ENCODE measurements at regions not wholly inside any gene's neighbourhood (a gene's known extent, or its start where the extent isn't known, plus 50 kb on each side); places are given as distances from the start of the nearest gene placed in this dataset.
"Not testable (repeated sequence)": the region's sequence is repeated elsewhere in the genome, so short reads cannot be mapped to it uniquely, and the experiment has no call there.

DNA sequence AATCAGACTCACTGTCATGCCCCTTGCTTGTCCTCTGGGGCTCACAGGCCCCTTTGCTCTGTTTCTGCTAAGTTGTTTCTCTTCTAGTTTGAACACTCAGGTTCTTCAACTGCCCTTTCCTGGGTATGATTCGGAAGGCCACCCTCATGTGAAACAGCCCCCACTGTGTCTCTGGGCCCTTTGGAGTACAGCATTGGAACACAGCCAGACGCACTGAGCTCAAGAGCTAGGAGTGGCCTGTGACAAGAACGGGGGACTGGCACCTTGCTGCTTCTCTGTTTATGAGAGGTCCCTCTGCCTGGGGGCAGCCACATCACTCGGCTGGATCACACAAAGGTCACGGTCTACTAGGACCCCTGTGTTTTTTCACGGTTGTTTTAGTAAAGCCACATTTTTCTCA, 114.4 kb upstream of the ZC3H12A start:
- Histone ChIP-seq H3K27me3 (replicated peaks) (no peaks in the 10 kb centered on the region), H3K36me3 (replicated peaks) (no peaks in the 10 kb centered on the region), H3K4me3 (ENCODE audit: low read depth, low read length) (no peak overlapping the region), H3K27ac (no peak overlapping the region)
- in situ Hi-C loops (cut with HindIII; ENCODE audit: low pct_ligation_motif_present, low sequenced_read_pairs), result no loop called here
- no peak for DNase-seq
- TF ChIP-seq, protein P1, sequence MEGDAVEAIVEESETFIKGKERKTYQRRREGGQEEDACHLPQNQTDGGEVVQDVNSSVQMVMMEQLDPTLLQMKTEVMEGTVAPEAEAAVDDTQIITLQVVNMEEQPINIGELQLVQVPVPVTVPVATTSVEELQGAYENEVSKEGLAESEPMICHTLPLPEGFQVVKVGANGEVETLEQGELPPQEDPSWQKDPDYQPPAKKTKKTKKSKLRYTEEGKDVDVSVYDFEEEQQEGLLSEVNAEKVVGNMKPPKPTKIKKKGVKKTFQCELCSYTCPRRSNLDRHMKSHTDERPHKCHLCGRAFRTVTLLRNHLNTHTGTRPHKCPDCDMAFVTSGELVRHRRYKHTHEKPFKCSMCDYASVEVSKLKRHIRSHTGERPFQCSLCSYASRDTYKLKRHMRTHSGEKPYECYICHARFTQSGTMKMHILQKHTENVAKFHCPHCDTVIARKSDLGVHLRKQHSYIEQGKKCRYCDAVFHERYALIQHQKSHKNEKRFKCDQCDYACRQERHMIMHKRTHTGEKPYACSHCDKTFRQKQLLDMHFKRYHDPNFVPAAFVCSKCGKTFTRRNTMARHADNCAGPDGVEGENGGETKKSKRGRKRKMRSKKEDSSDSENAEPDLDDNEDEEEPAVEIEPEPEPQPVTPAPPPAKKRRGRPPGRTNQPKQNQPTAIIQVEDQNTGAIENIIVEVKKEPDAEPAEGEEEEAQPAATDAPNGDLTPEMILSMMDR (IDR thresholded peaks at IDR 0.05; ENCODE audit: low read depth, low read length, missing control alignments), result no peak

DNA sequence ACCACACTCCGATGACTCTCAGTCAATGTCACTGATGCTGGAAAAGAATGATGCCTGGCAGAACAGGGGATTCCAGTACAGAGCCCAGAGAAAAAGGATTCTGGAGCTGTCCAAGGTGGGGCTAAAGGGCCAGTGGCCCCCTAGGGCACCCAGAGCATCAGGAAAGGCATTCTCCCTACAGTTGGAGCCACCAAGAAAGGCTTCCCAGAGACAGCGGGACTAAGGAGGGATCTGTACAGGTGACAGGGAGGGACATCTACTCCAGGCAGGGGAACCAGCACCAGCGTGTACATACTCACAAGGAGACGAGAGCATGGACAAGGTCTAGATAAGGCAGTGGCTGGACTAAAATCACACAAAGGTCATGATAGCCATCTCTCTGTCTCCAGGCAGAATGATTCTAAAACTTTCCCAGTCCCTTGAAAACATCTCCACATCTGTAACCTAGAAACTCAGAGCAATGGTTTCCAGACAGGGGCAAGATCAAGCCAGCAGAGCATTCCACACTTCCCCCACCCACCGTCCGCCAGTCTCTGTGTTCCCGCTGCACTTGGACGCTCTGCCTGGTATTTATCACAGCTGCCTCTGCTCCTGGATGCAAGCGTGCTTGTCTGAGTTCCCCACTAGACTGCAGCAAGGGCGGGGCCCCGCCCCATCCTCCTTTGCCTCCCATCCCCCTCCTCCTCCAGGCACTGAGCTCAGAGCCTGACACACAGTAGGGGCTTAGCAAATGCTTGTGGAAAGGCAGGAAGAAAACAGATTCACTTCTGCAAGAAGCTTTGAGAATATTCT, 111.6 kb upstream of the ZC3H12A start:
- in situ Hi-C loops (cut with HindIII; ENCODE audit: low pct_ligation_motif_present, low sequenced_read_pairs), result no loop called here
- Histone ChIP-seq H3K36me3 (replicated peaks) (no peaks in the 10 kb centered on the region), H3K27me3 (replicated peaks) (no peaks in the 10 kb centered on the region), H3K27ac (no peak overlapping the region), H3K4me3 (ENCODE audit: low read depth, low read length) (no peak overlapping the region)
- DNase-seq, result no peak
- TF ChIP-seq, protein P1 (IDR thresholded peaks at IDR 0.05; ENCODE audit: low read depth, low read length, missing control alignments), result no peak

DNA sequence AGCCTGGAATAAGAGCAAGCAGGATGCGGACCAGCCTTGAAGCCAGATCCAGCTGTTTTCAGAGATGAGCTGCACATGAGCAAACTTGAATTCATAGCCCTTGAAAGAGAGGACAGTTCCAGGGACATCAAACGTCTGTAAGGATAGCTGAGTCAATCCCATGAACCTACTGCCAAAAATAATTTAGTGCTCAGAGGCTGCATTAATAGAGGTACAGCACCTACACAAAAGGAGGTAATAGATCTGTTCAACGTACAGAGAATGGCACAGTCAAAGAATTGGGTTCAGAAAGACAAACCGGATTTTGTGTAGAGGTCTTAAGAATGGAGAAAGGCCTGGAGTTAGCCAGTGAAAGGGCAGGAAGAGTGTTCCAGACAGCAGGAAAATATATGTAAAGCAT, 110.8 kb upstream of the ZC3H12A start:
- Histone ChIP-seq H3K4me3 (ENCODE audit: low read depth, low read length) (no peak overlapping the region), H3K27me3 (replicated peaks) (no peaks in the 10 kb centered on the region), H3K36me3 (replicated peaks) (no peaks in the 10 kb centered on the region), H3K27ac (no peak overlapping the region)
- in situ Hi-C loops (cut with HindIII; ENCODE audit: low pct_ligation_motif_present, low sequenced_read_pairs), result no loop called here
- TF ChIP-seq, protein P1 (IDR thresholded peaks at IDR 0.05; ENCODE audit: low read depth, low read length, missing control alignments), result no peak
- no peak for DNase-seq

DNA sequence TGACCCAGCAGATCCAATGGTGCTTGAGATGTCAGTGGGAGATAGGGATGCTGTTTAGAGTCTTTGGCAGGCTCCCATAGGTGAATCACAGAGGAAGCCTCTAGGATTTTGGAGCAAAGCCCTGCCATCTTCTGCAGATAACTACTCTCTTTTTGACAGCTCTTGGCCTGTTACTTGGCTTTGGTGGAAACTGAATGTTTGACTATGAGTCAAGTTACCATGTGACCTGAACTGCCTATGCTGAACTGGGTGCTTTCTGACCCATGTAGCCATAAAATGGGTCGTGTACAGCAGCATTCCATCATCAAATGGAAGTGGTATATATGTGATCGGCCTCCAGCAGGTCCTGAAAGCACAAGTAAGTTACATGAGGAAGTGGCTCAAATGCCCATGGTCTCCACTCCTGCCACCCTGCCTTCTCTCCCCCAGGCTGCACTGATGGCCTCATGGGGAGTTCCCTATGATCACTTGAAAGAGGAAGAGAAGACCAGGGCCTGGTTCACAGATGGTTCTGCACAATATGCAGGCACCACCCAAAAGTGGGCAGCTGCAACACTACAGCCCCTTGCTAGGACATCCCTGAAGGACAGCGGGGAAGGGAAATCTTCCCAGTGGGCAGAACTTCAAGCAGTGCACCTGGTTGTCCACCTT, 105.6 kb upstream of the ZC3H12A start:
- DNase-seq; H3K27ac ChIP-seq; H3K27me3 ChIP-seq (replicated peaks); in situ Hi-C loops (cut with HindIII; ENCODE audit: low pct_ligation_motif_present, low sequenced_read_pairs); H3K4me3 ChIP-seq (ENCODE audit: low read depth, low read length); H3K36me3 ChIP-seq (replicated peaks): not testable (repeated sequence)

DNA sequence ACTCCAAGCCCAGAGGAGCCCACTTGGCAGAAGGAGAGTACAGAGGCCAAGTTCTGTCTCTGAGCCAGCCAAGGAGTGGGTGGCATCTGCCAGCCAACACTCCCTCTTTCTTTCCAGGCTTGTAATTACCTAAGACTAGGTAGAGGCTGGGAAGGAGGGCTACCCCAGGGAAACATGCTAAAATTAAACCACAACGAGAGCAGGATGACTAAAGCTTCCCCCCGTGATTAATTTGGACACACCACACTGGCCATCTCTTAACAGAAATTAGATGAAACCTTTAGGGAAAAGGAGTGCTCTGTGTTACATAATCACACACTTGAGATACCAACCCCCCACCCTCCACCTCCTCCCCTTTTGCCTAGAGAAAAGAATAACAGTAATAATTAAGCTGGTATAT, 102.1 kb upstream of the ZC3H12A start:
- in situ Hi-C loops (cut with HindIII; ENCODE audit: low pct_ligation_motif_present, low sequenced_read_pairs), result no loop called here
- no peaks in the 10 kb centered on the region for H3K36me3 ChIP-seq (replicated peaks)
- TF ChIP-seq, protein P1 (IDR thresholded peaks at IDR 0.05; ENCODE audit: low read depth, low read length, missing control alignments), result no peak
- no peak overlapping the region for H3K4me3 ChIP-seq (ENCODE audit: low read depth, low read length)
- H3K27me3 ChIP-seq (replicated peaks), result no peaks in the 10 kb centered on the region
- no peak for DNase-seq
- no peak overlapping the region for H3K27ac ChIP-seq

DNA sequence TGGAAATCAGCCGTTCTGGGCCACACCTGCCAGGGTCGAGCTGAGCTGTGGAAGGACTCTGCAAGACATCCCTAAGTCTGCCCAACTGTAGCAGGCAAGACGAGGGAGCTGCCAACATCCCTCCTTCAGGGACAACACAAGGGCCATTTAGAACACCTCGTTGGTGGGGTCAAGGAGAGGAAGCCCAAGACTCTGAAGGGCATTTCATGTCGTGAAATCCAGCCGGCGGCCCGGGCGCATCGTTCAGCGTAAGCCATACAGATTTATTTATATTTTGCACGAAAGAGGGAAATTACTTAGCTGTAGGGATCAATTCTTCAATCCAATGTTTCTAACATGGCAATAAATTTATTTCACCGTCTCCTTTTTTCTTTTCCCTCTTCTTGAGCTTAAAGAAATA, 101.7 kb upstream of the ZC3H12A start:
- no peak overlapping the region for H3K4me3 ChIP-seq (ENCODE audit: low read depth, low read length)
- DNase-seq, result no peak
- no peaks in the 10 kb centered on the region for H3K27me3 ChIP-seq (replicated peaks)
- no peak overlapping the region for H3K27ac ChIP-seq
- H3K36me3 ChIP-seq (replicated peaks), result no peaks in the 10 kb centered on the region
- TF ChIP-seq, protein P1 (IDR thresholded peaks at IDR 0.05; ENCODE audit: low read depth, low read length, missing control alignments), result no peak
- in situ Hi-C loops (cut with HindIII; ENCODE audit: low pct_ligation_motif_present, low sequenced_read_pairs), result no loop called here

Measured in brain microvascular endothelial cell (primary cell).